Left lung (tissue), 4 donors: ENCODE measurements at regions not wholly inside any gene's neighbourhood (a gene's known extent, or its start where the extent isn't known, plus 50 kb on each side); places are given as distances from the start of the nearest gene placed in this dataset.

ENCODE experiments used
- ATAC-seq: fragments of 200-7000 bp; cut with Tn5 transposase; one replicate; pipeline ENCODE4 v1.9.1; 2020; ENCODE audit warnings: moderate library complexity
- DNase-seq, 4 donors: peaks; one replicate each; pipeline ENCODE4 v3.0.0-alpha.2; 2013 to 2020
- H3K27ac ChIP-seq, 2 donors: fragments of 200-600 bp; sonication (generic) in 1 of 2; one replicate each; pipeline versions ENCODE4 v1.5.0 to v1.8.0; 2020 to 2021
- H3K27me3 ChIP-seq, 2 donors: fragments of 200-600 bp; sonication (generic) in 1 of 2; one replicate each; pipeline versions ENCODE4 v1.5.0 to v1.8.0; 2020 to 2021
- H3K36me3 ChIP-seq, 2 donors: fragments of 200-600 bp; sonication (generic) in 1 of 2; one replicate each; pipeline versions ENCODE4 v1.5.0 to v1.8.0; 2020 to 2021
- H3K4me1 ChIP-seq, 2 donors: fragments of 200-600 bp; one replicate each; pipeline ENCODE4 v1.8.0; 2021
- H3K4me3 ChIP-seq, 2 donors: fragments of 200-600 bp; sonication (generic) in 1 of 2; one replicate each; pipeline versions ENCODE4 v1.5.0 to v1.8.0; 2020 to 2021; ENCODE audit warnings: mild to moderate bottlenecking in 1 of 2
- H3K9me3 ChIP-seq, 2 donors: fragments of 200-600 bp; sonication (generic) in 1 of 2; one replicate each; pipeline versions ENCODE4 v1.5.0 to v1.8.0; 2020 to 2021
- intact Hi-C, 2 donors: fragments of 100-400 bp; cut with DNase I; formaldehyde crosslinking; loops; one replicate each; pipeline versions ENCODE4 v1.11.2 to v1.14.2; 2022
- TF ChIP-seq, protein P1 (sequence below), 2 donors: fragments of 200-600 bp; sonication (generic) in 1 of 2; IDR thresholded peaks; one replicate each; pipeline versions ENCODE4 v1.5.0 to v1.8.0; 2021; ENCODE audit warnings: antibody characterized with exemption in 2 of 2
- donor health status: DM: no; HTN: yes; CAD: no.
- donor health status: DM: no; HTN: no; CAD: no.

DNA sequence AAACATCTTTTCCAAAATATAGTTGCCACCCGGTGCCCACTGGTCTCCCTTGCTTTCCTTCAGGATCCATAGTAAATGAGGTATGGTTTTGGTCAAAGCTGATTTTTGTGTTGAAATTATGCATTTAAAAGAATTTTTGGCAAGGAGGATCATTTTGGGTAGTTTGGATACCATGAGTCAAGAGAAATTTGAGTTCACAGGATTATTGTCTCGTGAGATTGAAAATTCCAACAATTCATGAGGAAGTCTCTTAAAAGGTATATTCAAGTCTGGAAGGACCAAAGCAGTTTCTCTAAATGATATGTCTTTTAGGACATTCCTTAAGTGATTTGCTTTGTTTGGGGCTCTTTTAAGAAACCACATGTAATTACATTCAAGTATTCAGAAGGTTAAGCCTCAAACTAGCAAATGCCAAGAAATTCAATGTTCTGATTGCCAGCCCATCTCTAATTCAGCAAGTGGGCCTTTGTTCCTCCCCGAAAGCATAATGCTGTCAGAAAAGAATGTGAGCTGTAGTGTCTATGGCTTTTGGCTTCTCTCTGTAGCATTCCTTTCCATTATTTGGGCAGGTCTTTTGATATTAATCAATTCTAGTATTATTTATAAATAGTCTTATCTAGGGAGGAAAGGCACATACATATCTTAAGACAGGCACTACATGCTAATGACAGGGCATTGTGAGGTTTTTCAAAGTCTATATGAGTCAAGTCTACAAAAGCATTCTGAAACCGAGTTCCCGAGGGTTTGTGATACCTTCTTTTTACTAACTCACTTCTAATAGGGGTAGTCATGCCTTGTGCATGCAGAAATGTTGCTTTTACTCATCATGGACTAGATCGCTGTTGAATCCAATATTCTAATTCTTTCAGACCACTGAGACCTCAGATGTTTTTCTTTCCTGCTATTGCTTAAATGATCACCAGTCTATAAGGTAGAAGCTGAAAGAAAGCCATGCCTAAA lies 453.9 kb downstream of the ENC1 start:
- H3K4me1 ChIP-seq = no peaks in the 10 kb centered on the region
- no peak for ATAC-seq
- no peak overlapping the region for H3K4me3 ChIP-seq
- H3K9me3 ChIP-seq = no peaks in the 10 kb centered on the region
- TF ChIP-seq, protein P1, sequence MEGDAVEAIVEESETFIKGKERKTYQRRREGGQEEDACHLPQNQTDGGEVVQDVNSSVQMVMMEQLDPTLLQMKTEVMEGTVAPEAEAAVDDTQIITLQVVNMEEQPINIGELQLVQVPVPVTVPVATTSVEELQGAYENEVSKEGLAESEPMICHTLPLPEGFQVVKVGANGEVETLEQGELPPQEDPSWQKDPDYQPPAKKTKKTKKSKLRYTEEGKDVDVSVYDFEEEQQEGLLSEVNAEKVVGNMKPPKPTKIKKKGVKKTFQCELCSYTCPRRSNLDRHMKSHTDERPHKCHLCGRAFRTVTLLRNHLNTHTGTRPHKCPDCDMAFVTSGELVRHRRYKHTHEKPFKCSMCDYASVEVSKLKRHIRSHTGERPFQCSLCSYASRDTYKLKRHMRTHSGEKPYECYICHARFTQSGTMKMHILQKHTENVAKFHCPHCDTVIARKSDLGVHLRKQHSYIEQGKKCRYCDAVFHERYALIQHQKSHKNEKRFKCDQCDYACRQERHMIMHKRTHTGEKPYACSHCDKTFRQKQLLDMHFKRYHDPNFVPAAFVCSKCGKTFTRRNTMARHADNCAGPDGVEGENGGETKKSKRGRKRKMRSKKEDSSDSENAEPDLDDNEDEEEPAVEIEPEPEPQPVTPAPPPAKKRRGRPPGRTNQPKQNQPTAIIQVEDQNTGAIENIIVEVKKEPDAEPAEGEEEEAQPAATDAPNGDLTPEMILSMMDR (IDR thresholded peaks at IDR 0.05) = no peak
- H3K27me3 ChIP-seq = no peaks in the 10 kb centered on the region
- no peak for DNase-seq
- no peaks in the 10 kb centered on the region for H3K36me3 ChIP-seq
- no peak overlapping the region for H3K27ac ChIP-seq
- intact Hi-C loops = no loop called here

DNA sequence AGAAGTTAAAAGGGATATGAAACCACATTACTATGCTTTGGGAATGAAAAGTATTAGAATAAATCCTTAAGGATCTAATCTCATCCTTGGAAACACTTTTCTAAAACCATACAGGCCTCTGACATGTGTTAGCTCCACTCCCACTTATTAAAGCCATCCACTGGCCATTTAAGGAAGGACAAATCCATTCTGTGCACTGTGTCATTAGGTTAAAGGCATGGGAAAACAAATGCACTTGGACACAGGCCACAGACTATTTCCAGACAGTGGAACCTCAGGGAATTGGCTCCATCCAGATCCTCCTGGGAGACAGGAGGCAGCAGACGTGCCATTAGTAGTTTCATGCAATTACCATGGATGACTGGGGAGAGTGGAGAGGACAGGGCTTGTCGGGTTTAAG lies 454.9 kb downstream of the ENC1 start:
- Histone ChIP-seq H3K27ac (no peak overlapping the region), H3K27me3 (no peaks in the 10 kb centered on the region), H3K9me3 (no peaks in the 10 kb centered on the region), H3K36me3 (no peaks in the 10 kb centered on the region), H3K4me1 (no peaks in the 10 kb centered on the region), H3K4me3 (no peak overlapping the region)
- TF ChIP-seq, protein P1 (IDR thresholded peaks at IDR 0.05) = no peak
- no peak for DNase-seq
- no peak for ATAC-seq
- intact Hi-C loops = no loop called here

DNA sequence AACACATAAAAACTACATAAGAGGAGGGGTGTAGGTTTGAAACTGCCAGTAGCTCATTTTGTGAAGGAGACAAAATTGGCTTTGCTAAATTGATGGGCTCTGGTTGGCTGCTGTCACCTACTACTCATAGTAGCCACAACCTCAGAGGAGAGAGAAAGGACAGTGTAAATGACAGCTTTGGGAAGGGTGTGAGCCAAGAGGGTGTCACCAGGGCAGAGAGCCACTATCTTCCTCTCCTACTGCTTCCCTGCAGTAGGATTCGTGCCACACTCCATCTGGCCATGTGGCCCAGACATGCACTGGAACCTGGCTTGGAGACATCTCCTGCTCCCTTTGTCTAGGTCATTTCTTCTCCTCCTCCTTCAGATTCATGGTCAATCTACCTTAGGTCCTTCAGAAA lies 455.9 kb downstream of the ENC1 start:
- TF ChIP-seq, protein P1 (IDR thresholded peaks at IDR 0.05) = no peak
- Histone ChIP-seq H3K9me3 (no peaks in the 10 kb centered on the region), H3K4me1 (no peaks in the 10 kb centered on the region), H3K27me3 (no peaks in the 10 kb centered on the region), H3K27ac (no peak overlapping the region), H3K4me3 (no peak overlapping the region), H3K36me3 (no peaks in the 10 kb centered on the region)
- ATAC-seq (no peak), DNase-seq (no peak)
- intact Hi-C loops = no loop called here

DNA sequence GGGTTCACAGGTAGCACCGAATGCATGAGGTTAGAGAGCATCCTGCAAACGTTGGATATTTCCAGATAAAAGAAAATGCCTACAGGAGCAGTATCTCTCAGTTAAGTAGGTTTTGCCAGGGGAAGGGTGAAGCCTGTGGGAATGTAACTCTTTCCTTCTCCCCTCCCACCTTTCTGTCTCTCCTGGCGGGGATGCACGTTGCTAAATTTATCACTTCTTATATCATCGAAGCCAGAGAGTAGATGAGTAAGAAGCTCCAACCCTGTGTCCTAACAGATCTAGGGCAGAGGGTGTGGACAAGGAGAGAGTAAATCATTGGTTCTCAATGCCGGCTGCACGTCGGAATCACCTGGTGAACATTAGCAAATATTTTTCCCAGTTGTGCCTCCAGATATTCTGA lies 457.5 kb downstream of the ENC1 start:
- Histone ChIP-seq H3K4me3 (no peak overlapping the region), H3K36me3 (no peaks in the 10 kb centered on the region), H3K9me3 (no peaks in the 10 kb centered on the region), H3K27me3 (no peaks in the 10 kb centered on the region), H3K27ac (no peak overlapping the region), H3K4me1 (no peaks in the 10 kb centered on the region)
- intact Hi-C loops = no loop called here
- DNase-seq = no peak
- TF ChIP-seq, protein P1 (IDR thresholded peaks at IDR 0.05) = no peak
- ATAC-seq = no peak

DNA sequence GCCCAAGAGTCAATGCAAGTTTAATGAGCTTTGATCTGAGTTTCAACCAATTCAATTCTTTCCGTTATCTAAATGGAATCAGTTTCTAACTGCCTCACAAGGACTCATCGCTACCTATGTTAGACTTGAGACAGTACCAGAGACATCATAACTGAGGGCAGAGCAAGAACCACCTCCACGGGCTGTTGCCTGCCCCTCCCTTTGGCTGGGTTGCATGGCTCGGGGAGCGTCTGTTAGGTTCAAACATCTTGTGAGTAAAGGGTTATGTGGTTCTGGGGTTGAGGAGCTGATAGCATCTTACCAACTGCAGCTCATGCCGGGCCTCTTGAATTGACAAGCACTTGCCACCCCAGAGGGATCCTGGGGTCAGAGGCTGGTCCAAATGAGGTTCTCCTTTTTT lies 457.9 kb downstream of the ENC1 start:
- Histone ChIP-seq H3K36me3 (no peaks in the 10 kb centered on the region), H3K27me3 (no peaks in the 10 kb centered on the region), H3K4me1 (no peaks in the 10 kb centered on the region), H3K9me3 (no peaks in the 10 kb centered on the region), H3K27ac (no peak overlapping the region), H3K4me3 (no peak overlapping the region)
- DNase-seq (no peak), ATAC-seq (no peak)
- intact Hi-C loops = no loop called here
- TF ChIP-seq, protein P1 (IDR thresholded peaks at IDR 0.05) = no peak
